Adrenal gland (tissue), 9 donors: ENCODE measurements at regions not wholly inside any gene's neighbourhood (a gene's known extent, or its start where the extent isn't known, plus 50 kb on each side); places are given as distances from the start of the nearest gene placed in this dataset.
A peak's percentile ranks its signal among the peaks of the same experiment; 100 is the strongest.

Source experiments
- DNase-seq, 7 donors: peaks; one replicate each; pipeline ENCODE4 v3.0.0-alpha.2; 2019 to 2020
- H3K27ac ChIP-seq, 5 donors: fragments of 200-600 bp; sonication (generic) in 4 of 5; 1 replicate in 3 of 5; 2 replicates in 2 of 5; pipeline versions ENCODE4 v1.5.1 to v1.8.0; 2016 to 2020; ENCODE audit warnings: mild to moderate bottlenecking in 1 of 5
- H3K27me3 ChIP-seq: fragments of 200-600 bp; 2 replicates; pipeline ENCODE4 v1.8.0; 2021
- H3K36me3 ChIP-seq, 2 donors: fragments of 200-600 bp; replicated peaks in 1 of 2; 1 replicate in 1 of 2; 2 replicates in 1 of 2; pipeline versions ENCODE4 v1.5.1 to v1.8.0; 2018 to 2022
- H3K4me1 ChIP-seq, 2 donors: fragments of 200-600 bp; replicated peaks in 1 of 2; 1 replicate in 1 of 2; 2 replicates in 1 of 2; pipeline versions ENCODE4 v1.5.1 to v1.8.0; 2018 to 2021
- H3K4me3 ChIP-seq, 4 donors: fragments of 200-600 bp; sonication (generic) in 3 of 4; one replicate each; pipeline ENCODE4 v1.5.1; 2016 to 2018
- H3K9me3 ChIP-seq, 3 donors: fragments of 200-600 bp; sonication (generic) in 1 of 3; replicated peaks in 1 of 3; 1 replicate in 2 of 3; 2 replicates in 1 of 3; pipeline versions ENCODE4 v1.5.1 to v1.8.0; 2016 to 2021
- POLR2A ChIP-seq, 2 donors: fragments of 450-650 bp; IDR thresholded peaks; one replicate each; pipeline ENCODE4 v1.6.1; 2017; ENCODE audit warnings: antibody characterized with exemption in 2 of 2, mild to moderate bottlenecking in 2 of 2, moderate library complexity in 1 of 2
- WGBS, 4 donors: extraction: QIAGEN DNeasy Blood & Tissue Kit in 2 of 4; methylation state at CpG; one replicate each; pipeline versions ENCODE4 v1.1.5 to v1.1.7; 2013 to 2017; 5-methylcytosine and 5-hydroxymethylcytosine counted together
- intact Hi-C, 2 donors: fragments of 100-400 bp; cut with DNase I; formaldehyde crosslinking; loops; one replicate each; pipeline versions ENCODE4 v1.14.1 to v1.15.0; 2022 to 2023
- TF ChIP-seq, protein P1 (sequence below), 6 experiments: fragments of 450-650 bp in 4 of 6; fragments of 200-600 bp in 2 of 6; sonication (generic) in 1 of 6; IDR thresholded peaks; 1 replicate in 5 of 6; 2 replicates in 1 of 6; pipeline versions ENCODE4 v1.5.1 to v1.8.0; 2016 to 2021; ENCODE audit warnings: antibody characterized with exemption in 6 of 6, mild to moderate bottlenecking in 2 of 6, moderate library complexity in 1 of 6
- donor health status: healthy with polysubstance abuse.
- donor health status: Bipolar disorder and iron deficiency.
- donor health status: DM: yes; HTN: yes; CAD: no.
- donor health status: DM: no; HTN: no; CAD: no.
- donor health status: DM: no; HTN: no; CAD: no.

DNA sequence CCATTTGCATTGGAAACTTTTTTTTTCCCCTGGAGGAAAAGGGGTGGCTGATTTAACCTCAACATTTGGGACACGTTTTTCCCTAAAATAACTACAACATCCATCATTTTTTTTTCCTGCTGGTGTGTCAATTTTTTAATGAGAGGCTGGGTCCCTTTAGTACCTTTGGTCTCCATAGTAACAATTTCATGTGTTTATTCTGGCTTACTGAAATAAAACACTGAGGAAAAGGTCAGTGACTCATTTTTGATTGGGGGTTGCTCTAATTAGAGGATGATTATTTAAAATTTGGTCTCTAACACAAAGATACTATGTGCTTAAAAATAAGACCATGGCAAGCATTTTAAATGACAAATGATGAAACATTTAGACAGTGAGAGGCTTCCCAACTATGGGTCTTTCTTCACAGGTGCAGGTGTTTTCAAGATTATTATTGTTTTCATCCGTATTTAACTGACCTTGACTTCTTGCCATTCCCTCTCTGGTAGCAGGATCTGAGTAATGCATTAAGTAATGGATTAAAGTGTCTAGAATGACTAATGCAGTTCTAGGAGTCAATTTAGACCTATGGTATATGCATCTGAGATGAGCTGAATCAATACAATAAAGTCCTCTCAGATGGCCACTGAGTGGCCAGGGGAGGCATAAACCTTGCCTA lies 406.4 kb downstream of the KCNRG start:
- no peaks in the 10 kb centered on the region for H3K27me3 ChIP-seq
- 13 to 18% (median 17%) methylated on average over 2 of the region's 2 CpGs for WGBS, 4 donors
- intact Hi-C loops = no loop called here
- no peak overlapping the region for H3K4me3 ChIP-seq
- peaks cover 15 to 40% of the 10 kb centered on the region in 2 donors for H3K4me1 ChIP-seq
- no peak for TF ChIP-seq POLR2A (IDR thresholded peaks at IDR 0.05)
- TF ChIP-seq, protein P1, sequence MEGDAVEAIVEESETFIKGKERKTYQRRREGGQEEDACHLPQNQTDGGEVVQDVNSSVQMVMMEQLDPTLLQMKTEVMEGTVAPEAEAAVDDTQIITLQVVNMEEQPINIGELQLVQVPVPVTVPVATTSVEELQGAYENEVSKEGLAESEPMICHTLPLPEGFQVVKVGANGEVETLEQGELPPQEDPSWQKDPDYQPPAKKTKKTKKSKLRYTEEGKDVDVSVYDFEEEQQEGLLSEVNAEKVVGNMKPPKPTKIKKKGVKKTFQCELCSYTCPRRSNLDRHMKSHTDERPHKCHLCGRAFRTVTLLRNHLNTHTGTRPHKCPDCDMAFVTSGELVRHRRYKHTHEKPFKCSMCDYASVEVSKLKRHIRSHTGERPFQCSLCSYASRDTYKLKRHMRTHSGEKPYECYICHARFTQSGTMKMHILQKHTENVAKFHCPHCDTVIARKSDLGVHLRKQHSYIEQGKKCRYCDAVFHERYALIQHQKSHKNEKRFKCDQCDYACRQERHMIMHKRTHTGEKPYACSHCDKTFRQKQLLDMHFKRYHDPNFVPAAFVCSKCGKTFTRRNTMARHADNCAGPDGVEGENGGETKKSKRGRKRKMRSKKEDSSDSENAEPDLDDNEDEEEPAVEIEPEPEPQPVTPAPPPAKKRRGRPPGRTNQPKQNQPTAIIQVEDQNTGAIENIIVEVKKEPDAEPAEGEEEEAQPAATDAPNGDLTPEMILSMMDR (IDR thresholded peaks at IDR 0.05) = no peak
- no peaks in the 10 kb centered on the region for H3K9me3 ChIP-seq
- H3K36me3 ChIP-seq = no peaks in the 10 kb centered on the region
- DNase-seq = no peak
- H3K27ac ChIP-seq = peak overlapping the region in 2 of 5 donors; percentile 27 to 48

DNA sequence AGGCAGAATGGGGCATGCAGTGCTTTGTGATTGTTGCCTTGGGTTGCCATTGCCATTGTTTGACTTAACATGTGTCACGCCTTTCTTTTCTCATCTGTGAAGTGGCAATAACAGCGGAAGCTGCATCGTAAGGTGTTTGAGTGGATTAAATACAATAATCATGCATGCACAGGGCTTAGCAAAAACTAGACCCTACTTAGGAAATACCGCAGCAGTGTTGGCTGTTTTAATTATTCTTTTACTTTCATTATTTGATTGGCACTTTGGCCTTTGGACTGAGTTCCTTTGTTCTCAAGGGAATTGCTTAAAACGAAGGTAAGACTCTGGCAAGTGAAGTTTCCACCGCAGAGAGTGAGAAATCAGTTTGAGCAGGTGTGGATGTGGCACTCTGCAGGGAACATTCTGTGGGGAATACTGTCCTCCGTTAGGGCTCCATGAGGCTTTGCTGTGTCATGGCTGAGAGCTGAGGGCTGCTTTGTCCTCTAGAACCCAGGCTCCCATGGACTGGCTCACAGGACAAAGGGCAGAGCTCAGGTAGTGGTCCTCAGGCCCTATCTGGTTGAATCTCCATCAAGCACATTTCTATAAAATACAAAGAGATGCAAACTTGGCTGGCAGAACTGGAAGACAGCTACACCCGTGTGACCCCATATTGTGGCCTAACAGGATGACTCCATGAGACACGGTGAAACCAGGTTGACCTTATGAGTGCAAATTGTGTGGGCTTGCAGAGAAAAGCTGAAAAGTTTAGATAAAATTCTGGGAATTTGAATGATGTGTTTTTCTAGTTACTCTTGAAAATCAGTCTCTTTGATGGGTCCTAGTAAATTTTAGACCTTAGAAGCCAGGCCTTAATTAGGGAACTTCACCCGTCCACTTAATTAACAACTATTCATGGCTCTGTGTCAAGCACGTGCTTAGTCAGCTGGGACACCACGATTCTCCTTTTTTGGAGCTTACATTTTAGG lies 407.2 kb downstream of the KCNRG start:
- WGBS, 4 donors = 75 to 83% (median 79%) methylated on average over 12 of the region's 12 CpGs
- no peak for DNase-seq
- H3K4me1 ChIP-seq = peaks cover 15 to 40% of the 10 kb centered on the region in 2 donors
- no peak for TF ChIP-seq POLR2A (IDR thresholded peaks at IDR 0.05)
- TF ChIP-seq, protein P1 (IDR thresholded peaks at IDR 0.05) = no peak
- H3K36me3 ChIP-seq = no peaks in the 10 kb centered on the region
- H3K9me3 ChIP-seq = no peaks in the 10 kb centered on the region
- intact Hi-C loops = no loop called here
- H3K4me3 ChIP-seq = no peak overlapping the region
- H3K27ac ChIP-seq = peak overlapping the region in 1 of 5 donors; percentile 27
- H3K27me3 ChIP-seq = no peaks in the 10 kb centered on the region

DNA sequence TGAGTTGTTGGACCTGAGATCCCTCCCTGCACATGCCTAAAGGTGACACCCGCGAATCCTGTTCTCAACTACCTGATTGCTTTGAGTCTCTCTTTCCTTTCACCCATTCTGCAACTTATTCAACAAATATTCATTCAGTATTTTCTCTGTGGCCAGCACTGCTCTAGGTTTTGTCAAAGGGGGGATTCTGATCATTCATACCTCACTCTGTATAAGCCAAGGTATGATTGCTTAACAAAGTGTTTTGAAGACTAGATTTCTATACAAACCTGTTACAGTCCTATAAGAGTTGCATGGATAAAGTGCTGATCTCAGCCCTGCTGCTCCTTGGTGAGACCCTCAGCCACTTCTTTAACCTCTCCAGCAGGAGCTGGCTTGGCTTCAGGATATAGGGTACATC lies 409.7 kb downstream of the KCNRG start:
- peaks cover 15 to 40% of the 10 kb centered on the region in 2 donors for H3K4me1 ChIP-seq
- no peak for DNase-seq
- no peaks in the 10 kb centered on the region for H3K9me3 ChIP-seq
- intact Hi-C loops = no loop called here
- TF ChIP-seq POLR2A (IDR thresholded peaks at IDR 0.05) = no peak
- TF ChIP-seq, protein P1 (IDR thresholded peaks at IDR 0.05) = no peak
- H3K27ac ChIP-seq = no peak overlapping the region
- H3K4me3 ChIP-seq = no peak overlapping the region
- H3K27me3 ChIP-seq = no peaks in the 10 kb centered on the region
- WGBS, 4 donors = 89 to 96% (median 90%) methylated on average over 2 of the region's 2 CpGs
- H3K36me3 ChIP-seq = no peaks in the 10 kb centered on the region

DNA sequence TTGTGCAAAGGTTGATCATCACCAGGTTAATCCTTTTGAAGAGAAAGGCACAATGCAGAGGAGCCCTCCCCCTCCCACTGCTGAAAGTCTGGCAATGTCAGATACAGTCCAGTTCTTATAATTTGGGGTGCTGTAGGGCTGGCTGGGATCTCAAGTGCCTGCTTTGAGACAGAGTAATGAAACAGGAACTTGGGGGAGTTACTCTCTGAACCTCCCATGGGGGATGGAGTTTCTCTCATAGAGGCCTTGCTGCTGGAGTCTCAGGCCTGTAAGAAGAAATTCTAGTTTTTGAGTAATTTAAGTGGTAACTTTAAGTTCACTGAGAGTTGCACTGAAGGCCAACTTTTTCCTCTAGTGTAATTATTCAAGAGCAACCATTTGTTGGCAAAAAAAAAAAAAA lies 410.5 kb downstream of the KCNRG start:
- TF ChIP-seq, protein P1 (IDR thresholded peaks at IDR 0.05) = no peak
- TF ChIP-seq POLR2A (IDR thresholded peaks at IDR 0.05) = no peak
- intact Hi-C loops = no loop called here
- Histone ChIP-seq H3K4me1 (peaks cover 15 to 32% of the 10 kb centered on the region in 2 donors), H3K27me3 (no peaks in the 10 kb centered on the region), H3K4me3 (no peak overlapping the region), H3K36me3 (no peaks in the 10 kb centered on the region), H3K27ac (no peak overlapping the region), H3K9me3 (no peaks in the 10 kb centered on the region)
- no peak for DNase-seq
